ENCODE measurements at regions not wholly inside any gene's neighbourhood (a gene's known extent, or its start where the extent isn't known, plus 50 kb on each side); places are given as distances from the start of the nearest gene placed in this dataset.

DNA sequence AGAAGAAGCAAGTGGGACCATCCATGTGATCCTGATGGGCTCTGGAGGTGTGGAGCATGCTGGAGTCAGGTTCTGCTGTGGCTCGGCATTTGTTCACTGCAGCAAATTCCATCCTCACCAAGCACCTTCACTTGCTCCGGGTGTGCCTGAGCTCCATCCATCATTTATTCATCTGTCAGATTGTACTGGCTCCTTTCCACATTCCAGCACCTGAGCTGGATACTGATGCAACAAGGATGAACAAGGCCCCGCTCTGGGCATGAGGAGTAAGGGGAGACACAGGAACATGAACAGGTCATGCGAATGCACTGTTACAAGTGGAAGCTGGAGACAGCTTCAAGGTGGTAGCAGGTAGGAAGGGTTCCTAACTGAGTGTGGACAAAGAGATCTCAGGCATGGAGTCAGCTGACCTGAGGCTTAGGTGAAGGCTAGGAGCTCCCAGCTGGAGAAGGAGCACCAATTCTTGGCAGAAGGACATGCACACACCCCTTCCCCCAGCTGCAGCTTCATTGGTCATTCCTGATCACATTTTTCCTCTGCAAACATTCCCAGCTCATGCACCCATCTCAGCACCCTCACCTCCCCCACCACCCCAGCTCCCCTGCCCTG, 133.7 kb upstream of the ZMIZ1 start:
- Histone ChIP-seq H3K27me3 (ENCODE audit: control insufficient read depth, insufficient read depth, low read length) (no peaks in the 10 kb centered on the region), H3K36me3 (ENCODE audit: control insufficient read depth, insufficient read depth, low read length) (no peaks in the 10 kb centered on the region), H3K4me3 (ENCODE audit: low read depth, low read length) (no peak overlapping the region)
- TF ChIP-seq, protein P1, sequence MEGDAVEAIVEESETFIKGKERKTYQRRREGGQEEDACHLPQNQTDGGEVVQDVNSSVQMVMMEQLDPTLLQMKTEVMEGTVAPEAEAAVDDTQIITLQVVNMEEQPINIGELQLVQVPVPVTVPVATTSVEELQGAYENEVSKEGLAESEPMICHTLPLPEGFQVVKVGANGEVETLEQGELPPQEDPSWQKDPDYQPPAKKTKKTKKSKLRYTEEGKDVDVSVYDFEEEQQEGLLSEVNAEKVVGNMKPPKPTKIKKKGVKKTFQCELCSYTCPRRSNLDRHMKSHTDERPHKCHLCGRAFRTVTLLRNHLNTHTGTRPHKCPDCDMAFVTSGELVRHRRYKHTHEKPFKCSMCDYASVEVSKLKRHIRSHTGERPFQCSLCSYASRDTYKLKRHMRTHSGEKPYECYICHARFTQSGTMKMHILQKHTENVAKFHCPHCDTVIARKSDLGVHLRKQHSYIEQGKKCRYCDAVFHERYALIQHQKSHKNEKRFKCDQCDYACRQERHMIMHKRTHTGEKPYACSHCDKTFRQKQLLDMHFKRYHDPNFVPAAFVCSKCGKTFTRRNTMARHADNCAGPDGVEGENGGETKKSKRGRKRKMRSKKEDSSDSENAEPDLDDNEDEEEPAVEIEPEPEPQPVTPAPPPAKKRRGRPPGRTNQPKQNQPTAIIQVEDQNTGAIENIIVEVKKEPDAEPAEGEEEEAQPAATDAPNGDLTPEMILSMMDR (IDR thresholded peaks at IDR 0.05; ENCODE audit: insufficient read depth, low read length, poor library complexity, severe bottlenecking) = no peak
- DNase-seq (ENCODE audit: low read depth) = no peak

DNA sequence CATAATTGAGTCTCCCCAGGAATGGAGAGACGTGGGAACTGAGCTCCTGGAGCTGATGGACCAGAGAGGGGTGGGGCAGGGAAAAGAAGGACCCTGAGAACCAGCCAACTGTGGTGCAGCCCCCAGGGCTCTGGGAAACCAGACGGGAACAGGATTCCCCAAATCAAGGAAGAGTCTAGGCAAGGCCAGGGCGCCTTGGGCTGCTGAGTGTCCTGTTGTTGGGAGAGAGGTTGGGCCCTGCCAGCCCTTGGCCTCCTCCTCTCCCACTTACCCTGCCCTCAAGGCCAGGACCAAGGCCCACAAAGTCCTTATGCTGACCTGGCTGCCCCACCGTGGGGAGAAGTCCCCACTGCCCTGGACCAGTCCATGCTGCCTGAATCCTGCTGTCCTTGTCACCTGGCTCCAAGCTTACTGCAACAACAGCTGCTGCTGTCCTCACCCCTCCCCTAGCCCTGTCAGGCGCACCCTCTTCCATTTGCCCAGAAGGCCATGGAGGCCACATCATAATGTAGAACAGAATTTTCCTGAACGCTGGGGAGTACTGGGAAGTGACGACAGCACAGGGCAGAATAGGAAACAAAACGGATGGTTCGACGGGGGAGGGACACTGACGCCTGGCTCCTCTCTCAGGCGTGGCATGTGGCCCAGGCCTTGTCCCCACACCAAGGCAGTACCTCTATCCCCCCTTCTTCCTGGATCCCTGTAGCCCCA, 132.9 kb upstream of the ZMIZ1 start:
- DNase-seq (ENCODE audit: low read depth) = no peak
- no peaks in the 10 kb centered on the region for H3K27me3 ChIP-seq (ENCODE audit: control insufficient read depth, insufficient read depth, low read length)
- H3K4me3 ChIP-seq (ENCODE audit: low read depth, low read length) = no peak overlapping the region
- TF ChIP-seq, protein P1 (IDR thresholded peaks at IDR 0.05; ENCODE audit: insufficient read depth, low read length, poor library complexity, severe bottlenecking) = no peak
- H3K36me3 ChIP-seq (ENCODE audit: control insufficient read depth, insufficient read depth, low read length) = no peaks in the 10 kb centered on the region

DNA sequence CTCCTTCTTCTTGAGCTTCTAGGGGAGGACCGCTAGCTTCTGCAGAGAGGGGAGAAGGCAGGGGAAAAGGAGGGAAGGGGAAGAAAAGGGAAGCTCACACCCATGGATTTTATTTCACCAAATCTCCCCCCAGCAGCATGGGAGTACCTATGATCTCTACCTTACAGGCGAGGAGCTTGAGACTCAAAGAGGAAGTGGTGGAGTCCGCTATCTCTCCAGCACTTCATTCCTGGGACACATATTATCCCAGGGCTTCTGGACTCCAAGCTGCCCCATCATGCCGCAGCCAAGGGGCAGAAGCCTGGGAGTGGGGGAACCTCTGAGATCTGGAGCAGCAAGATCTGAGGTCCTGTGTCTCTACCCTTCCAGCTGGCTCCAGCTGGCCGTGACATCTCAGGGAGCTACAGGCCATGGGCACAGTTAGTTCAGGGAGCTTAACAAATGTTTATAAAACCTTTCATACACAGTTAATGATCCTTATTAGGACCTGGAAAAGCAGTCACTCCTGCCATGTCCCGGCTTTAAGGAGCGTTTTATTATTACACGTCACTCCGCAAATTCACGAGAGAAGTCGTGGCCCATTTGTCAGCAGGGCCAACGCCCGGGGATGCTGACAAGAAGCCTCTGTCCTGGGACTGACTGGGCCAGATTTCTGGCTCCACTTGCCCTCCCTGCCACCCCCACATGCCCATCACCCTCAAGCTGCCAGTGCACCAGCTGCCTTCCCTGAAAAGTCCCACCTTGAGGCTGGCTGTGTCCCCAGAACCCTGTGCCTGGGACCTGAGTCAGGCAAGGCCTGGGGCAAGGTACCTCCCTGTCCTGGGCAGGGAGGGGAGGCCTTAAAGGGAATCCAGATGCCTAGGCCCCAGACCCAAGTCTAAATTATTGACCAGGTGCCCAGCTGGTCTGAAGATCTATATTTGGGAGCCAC, 132.1 kb upstream of the ZMIZ1 start:
- DNase-seq (ENCODE audit: low read depth) = no peak
- Histone ChIP-seq H3K4me3 (ENCODE audit: low read depth, low read length) (no peak overlapping the region), H3K27me3 (ENCODE audit: control insufficient read depth, insufficient read depth, low read length) (no peaks in the 10 kb centered on the region), H3K36me3 (ENCODE audit: control insufficient read depth, insufficient read depth, low read length) (no peaks in the 10 kb centered on the region)
- TF ChIP-seq, protein P1 (IDR thresholded peaks at IDR 0.05; ENCODE audit: insufficient read depth, low read length, poor library complexity, severe bottlenecking) = no peak

DNA sequence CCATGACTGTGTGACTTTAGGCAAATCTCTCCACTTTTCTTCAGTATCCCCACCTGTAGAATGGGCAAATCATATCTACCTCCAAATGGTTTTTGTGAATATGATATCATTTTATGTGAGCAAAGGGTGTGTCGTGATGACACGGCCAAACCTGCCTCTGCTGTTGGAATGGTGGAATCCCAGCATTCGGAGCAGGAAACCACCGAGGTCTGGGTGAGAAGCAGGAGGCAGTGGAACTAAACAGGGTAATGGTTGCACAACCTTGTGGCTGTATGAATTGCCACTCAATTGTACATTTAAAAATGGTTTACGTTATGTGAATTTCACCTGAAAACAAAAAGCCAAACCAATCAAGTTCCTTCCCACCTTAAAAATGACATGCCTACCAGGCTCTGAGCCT, 131.4 kb upstream of the ZMIZ1 start:
- no peaks in the 10 kb centered on the region for H3K36me3 ChIP-seq (ENCODE audit: control insufficient read depth, insufficient read depth, low read length)
- no peak overlapping the region for H3K4me3 ChIP-seq (ENCODE audit: low read depth, low read length)
- TF ChIP-seq, protein P1 (IDR thresholded peaks at IDR 0.05; ENCODE audit: insufficient read depth, low read length, poor library complexity, severe bottlenecking) = no peak
- no peaks in the 10 kb centered on the region for H3K27me3 ChIP-seq (ENCODE audit: control insufficient read depth, insufficient read depth, low read length)
- no peak for DNase-seq (ENCODE audit: low read depth)

DNA sequence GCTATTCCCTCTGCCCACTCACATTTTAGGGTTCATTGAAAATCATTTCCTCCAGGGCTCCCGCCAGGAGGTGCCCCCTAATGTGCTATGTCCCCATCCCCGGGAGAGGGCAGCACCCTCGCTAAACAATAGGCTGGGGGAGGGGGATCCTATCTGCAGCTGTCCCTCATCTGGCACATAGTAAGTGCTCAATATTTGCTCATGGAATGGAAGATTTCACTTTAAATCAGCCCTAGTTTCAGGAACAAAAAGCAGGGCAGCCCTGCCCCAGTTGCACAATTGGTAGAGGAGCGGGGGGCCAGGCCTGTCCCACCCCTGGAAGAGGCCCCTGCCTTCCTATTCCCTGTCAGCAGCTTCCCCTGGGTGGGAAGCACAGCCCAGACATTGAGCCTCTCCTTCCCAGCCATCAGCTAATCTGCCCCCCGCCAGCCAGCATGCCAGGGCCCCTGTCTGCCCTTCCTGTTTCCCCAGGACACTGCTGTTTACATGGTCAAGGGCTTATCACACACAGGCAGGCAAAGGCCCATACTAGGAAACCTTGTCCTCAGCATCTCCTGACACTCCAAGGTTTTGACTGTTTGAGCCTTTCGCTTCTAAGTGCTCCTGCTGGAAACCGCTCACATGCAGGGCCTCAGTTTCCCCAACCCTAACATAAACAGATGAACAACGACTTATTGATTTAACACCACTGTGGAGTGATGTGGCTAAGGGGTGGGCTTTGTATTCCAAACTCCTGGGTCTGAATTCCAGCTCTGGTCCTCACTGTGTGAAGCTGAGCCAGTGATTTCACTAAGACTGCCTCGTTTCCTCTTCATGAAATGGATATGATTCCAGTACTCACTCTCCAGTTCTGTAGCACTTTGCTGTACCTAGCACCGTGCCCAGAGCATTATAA, 130.7 kb upstream of the ZMIZ1 start:
- H3K4me3 ChIP-seq (ENCODE audit: low read depth, low read length) = no peak overlapping the region
- no peaks in the 10 kb centered on the region for H3K36me3 ChIP-seq (ENCODE audit: control insufficient read depth, insufficient read depth, low read length)
- no peak for DNase-seq (ENCODE audit: low read depth)
- TF ChIP-seq, protein P1 (IDR thresholded peaks at IDR 0.05; ENCODE audit: insufficient read depth, low read length, poor library complexity, severe bottlenecking) = no peak
- no peaks in the 10 kb centered on the region for H3K27me3 ChIP-seq (ENCODE audit: control insufficient read depth, insufficient read depth, low read length)
